GM10266 (cell line): ENCODE measurements at regions not wholly inside any gene's neighbourhood (a gene's known extent, or its start where the extent isn't known, plus 50 kb on each side); places are given as distances from the start of the nearest gene placed in this dataset.

ENCODE experiments used
- DNase-seq: peaks from one replicate; pipeline ENCODE4 v3.0.0; 2012; ENCODE audit errors: extremely low spot score
- TF ChIP-seq, protein P1 (sequence below): IDR thresholded peaks from 2 replicates; pipeline ENCODE4 v1.5.1; 2012; ENCODE audit warnings: mild to moderate bottlenecking, low read depth; ENCODE audit not compliant: control insufficient read depth, insufficient read depth; ENCODE audit errors: missing control alignments

GRCh38 chr6:166014966-166015365, 152.7 kb downstream of the TBXT start:
- TF ChIP-seq, protein P1, sequence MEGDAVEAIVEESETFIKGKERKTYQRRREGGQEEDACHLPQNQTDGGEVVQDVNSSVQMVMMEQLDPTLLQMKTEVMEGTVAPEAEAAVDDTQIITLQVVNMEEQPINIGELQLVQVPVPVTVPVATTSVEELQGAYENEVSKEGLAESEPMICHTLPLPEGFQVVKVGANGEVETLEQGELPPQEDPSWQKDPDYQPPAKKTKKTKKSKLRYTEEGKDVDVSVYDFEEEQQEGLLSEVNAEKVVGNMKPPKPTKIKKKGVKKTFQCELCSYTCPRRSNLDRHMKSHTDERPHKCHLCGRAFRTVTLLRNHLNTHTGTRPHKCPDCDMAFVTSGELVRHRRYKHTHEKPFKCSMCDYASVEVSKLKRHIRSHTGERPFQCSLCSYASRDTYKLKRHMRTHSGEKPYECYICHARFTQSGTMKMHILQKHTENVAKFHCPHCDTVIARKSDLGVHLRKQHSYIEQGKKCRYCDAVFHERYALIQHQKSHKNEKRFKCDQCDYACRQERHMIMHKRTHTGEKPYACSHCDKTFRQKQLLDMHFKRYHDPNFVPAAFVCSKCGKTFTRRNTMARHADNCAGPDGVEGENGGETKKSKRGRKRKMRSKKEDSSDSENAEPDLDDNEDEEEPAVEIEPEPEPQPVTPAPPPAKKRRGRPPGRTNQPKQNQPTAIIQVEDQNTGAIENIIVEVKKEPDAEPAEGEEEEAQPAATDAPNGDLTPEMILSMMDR: no peak
- no peak for DNase-seq

- no peak for DNase-seq
These were observed 157.3 kb downstream of the TBXT start for GRCh38 chr6:166010136-166010960.

DNA sequence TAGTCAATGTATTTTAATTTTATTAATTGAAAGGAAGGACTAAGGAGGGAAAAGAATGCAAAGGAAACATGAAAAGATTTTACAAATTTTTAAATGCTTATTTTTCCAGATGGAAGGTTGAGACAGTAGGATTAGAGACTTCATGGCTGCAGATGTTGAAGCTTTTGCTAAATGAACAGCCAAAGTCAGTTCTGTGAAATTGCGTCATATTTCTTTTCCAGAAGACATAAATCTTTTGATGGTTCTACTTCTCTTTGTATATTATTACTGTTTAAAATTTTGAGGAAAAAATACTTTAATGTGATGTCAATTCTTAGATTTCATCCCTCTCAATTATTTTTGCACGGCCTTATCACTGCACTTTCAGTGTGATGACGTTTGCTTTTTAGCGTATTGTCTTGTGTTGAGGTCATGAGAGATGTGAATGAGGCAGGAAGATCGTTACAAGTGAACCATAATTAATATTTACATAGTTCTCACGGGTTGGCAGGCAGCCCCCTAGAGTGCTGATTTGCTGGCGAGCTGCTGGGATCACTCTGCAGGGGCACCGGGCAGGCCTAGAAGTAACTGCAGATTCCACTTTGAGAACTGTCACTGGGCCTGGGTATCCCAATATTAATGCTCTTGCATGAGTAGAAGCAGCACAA, 158.1 kb downstream of the TBXT start:
- no peak for DNase-seq
- TF ChIP-seq, protein P1: no peak

More at GRCh38 chr6:166010136-166010960, 157.3 kb downstream of the TBXT start:
- TF ChIP-seq, protein P1: no peak

GRCh38 chr6:166008441-166009369, 158.9 kb downstream of the TBXT start:
- TF ChIP-seq, protein P1: no peak
- DNase-seq: no peak

GRCh38 chr6:166007349-166008263, 160.0 kb downstream of the TBXT start:
- DNase-seq: no peak
- TF ChIP-seq, protein P1: no peak

DNA sequence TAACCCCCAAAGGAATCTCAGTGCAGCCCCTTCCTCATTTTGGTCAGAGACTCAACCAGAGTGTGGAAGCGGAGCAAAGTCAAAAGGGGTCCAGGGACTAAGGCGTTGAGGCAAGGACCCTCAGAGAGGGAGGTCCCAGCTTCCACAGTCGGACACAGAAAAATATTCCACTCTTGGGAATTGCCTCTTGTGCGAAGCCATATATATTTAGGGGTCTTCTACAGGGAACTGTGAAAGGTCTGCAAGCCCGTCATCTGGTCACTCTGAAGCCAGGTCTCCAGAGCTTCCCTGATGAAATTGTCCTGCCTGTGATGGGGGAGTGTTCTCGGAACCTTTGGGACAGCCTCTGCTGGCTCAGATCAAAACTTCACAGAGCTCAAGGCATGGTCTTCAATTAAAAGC, 160.8 kb downstream of the TBXT start:
- no peak for DNase-seq
- TF ChIP-seq, protein P1: no peak
